ENCODE measurements at regions not wholly inside any gene's neighbourhood (a gene's known extent, or its start where the extent isn't known, plus 50 kb on each side); places are given as distances from the start of the nearest gene placed in this dataset.

DNA sequence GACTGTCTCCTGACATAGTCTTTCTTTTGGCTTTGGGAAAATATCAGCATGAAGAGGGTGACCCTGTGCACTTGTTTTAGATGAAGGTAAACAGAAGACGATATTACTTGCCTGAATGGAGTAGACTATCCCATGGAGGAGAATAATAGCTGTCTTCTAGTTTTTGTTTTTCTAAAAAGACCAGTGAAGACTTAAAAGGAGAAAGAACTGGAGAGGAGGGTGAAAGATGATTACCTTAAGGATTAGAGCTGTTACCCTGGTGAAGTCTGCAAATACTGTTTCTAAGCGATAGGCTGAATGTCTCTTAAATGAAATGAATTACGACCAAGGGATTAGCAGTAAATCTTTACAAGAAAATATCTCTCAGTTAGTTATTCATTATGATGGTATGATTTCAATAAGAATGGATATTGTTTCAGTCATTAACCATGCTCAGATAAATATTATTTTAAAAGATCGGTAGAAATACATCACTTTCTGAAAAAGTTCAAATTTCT, 255.6 kb upstream of the FERD3L start:
- Histone ChIP-seq H3K36me3 (ENCODE audit: control insufficient read depth in 2 of 4, insufficient read depth in 4 of 4, low read length in 3 of 4) (no peaks in the 10 kb centered on the region), H3K9ac (replicated peaks in 1 of 4; ENCODE audit: extremely low read depth in 1 of 4, low read depth in 3 of 4, low read length in 3 of 4) (no peak overlapping the region), H3K9me3 (ENCODE audit: insufficient read depth in 2 of 2, low read depth in 1 of 2, low read length in 1 of 2) (no peaks in the 10 kb centered on the region), H4K20me1 (replicated peaks in 1 of 2; ENCODE audit: control insufficient read depth in 1 of 2, insufficient read depth in 2 of 2, low read length in 2 of 2) (no peaks in the 10 kb centered on the region), H2BK12ac (ENCODE audit: low read depth, low read length) (no peak overlapping the region), H2AFZ (ENCODE audit: low read length) (no peak overlapping the region), H3K4me3 (ENCODE audit: extremely low read depth in 1 of 4, insufficient read depth in 2 of 4, low read depth in 3 of 4, low read length in 4 of 4) (no peak overlapping the region), H2BK120ac (replicated peaks; ENCODE audit: low read depth, low read length) (no peak overlapping the region), H3K27ac (ENCODE audit: low read depth, low read length) (no peak overlapping the region), H3K79me1 (ENCODE audit: low read depth, low read length) (no peaks in the 10 kb centered on the region), H2BK15ac (ENCODE audit: low read length) (no peak overlapping the region), H3K79me2 (ENCODE audit: control insufficient read depth in 1 of 2, insufficient read depth in 2 of 2, low read length in 2 of 2) (no peaks in the 10 kb centered on the region), H2BK5ac (ENCODE audit: low read depth, low read length) (no peak overlapping the region), H3K23me2 (ENCODE audit: low read depth, low read length) (no peaks in the 10 kb centered on the region), H3K56ac (replicated peaks; ENCODE audit: insufficient read length, low read depth, low read length) (no peak overlapping the region), H3K14ac (ENCODE audit: insufficient read length) (no peak overlapping the region), H3K27me3 (replicated peaks in 1 of 4; ENCODE audit: control insufficient read depth in 3 of 4, extremely low read depth in 1 of 4, insufficient read depth in 3 of 4, low read length in 3 of 4) (no peaks in the 10 kb centered on the region), H2BK20ac (ENCODE audit: low read length) (no peak overlapping the region), H3K4me2 (ENCODE audit: insufficient read depth in 1 of 2, low read depth in 2 of 2, low read length in 2 of 2) (no peak overlapping the region), H4K8ac (ENCODE audit: extremely low read depth, insufficient read depth, low read length) (no peak overlapping the region), H3K23ac (ENCODE audit: insufficient read length) (no peak overlapping the region), H3K18ac (ENCODE audit: extremely low read depth, low read length) (no peak overlapping the region), H4K5ac (ENCODE audit: insufficient read length, low read depth, low read length) (no peak overlapping the region), H3K4ac (replicated peaks; ENCODE audit: insufficient read length, low read depth, low read length) (no peak overlapping the region), H4K91ac (replicated peaks; ENCODE audit: insufficient read length, low read length) (no peak overlapping the region), H2AK5ac (ENCODE audit: low read depth, low read length) (no peak overlapping the region), H3K4me1 (replicated peaks in 1 of 4; ENCODE audit: control insufficient read depth in 3 of 4, insufficient read depth in 4 of 4, low read length in 3 of 4) (peaks cover 0 to 9% (median 4%) of the 10 kb centered on the region in 4 experiments; a peak in 4 of 7 replicates)
- WGBS, 2 experiments (ENCODE audit: extremely low coverage in 1 of 2, insufficient coverage in 1 of 2, insufficient read length in 1 of 2, insufficient replicate concordance in 2 of 2, low coverage in 1 of 2, low lambda C conversion rate in 2 of 2, missing lambda C conversion rate in 1 of 2), result 94% methylated on average over 4 of the region's 4 CpGs; no CpG with 5 or more reads in 1 of the 2 experiments
- ChIA-PET CTCF (ENCODE audit: partially characterized antibody) (interaction anchor here (0.7 to 1.8 kb wide), 3 partner anchors 8 to 279 kb away, joined by 3 to 4 read pairs (median 3); no protein-coding TSS in a partner anchor), POLR2A (ENCODE audit: partially characterized antibody) (no interaction called here)
- DNase-seq (ENCODE audit: low read depth in 1 of 2, low spot score in 2 of 2) (no peak), FAIRE-seq (no peak)
- TF ChIP-seq CREB1 (IDR thresholded peaks at IDR 0.05) (no peak), TCF12 (IDR thresholded peaks at IDR 0.05; ENCODE audit: low read depth, low read length) (no peak), NRF1 (IDR thresholded peaks at IDR 0.05; ENCODE audit: low read depth, low read length) (no peak), KDM5A (IDR thresholded peaks at IDR 0.05; ENCODE audit: low read length) (no peak), POLR2AphosphoS5 (IDR thresholded peaks at IDR 0.05; ENCODE audit: low read depth, low read length) (no peak), EZH2 (IDR thresholded peaks at IDR 0.05; ENCODE audit: low read depth, low read length, severe bottlenecking) (no peak), TAF1 (IDR thresholded peaks at IDR 0.05; ENCODE audit: low read depth, low read length) (no peak), SRF (IDR thresholded peaks at IDR 0.05; ENCODE audit: low read depth, low read length) (no peak), SAP30 (IDR thresholded peaks at IDR 0.05; ENCODE audit: insufficient read depth, insufficient replicate concordance, low read length) (no peak), RBBP5 (IDR thresholded peaks at IDR 0.05; ENCODE audit: borderline replicate concordance, low read depth, low read length) (no peak), SIRT6 (IDR thresholded peaks at IDR 0.05; ENCODE audit: low read length) (no peak), NANOG (IDR thresholded peaks at IDR 0.05; ENCODE audit: insufficient read depth, low read depth, low read length, poor library complexity, severe bottlenecking) (no peak)
- TF ChIP-seq, protein P1, sequence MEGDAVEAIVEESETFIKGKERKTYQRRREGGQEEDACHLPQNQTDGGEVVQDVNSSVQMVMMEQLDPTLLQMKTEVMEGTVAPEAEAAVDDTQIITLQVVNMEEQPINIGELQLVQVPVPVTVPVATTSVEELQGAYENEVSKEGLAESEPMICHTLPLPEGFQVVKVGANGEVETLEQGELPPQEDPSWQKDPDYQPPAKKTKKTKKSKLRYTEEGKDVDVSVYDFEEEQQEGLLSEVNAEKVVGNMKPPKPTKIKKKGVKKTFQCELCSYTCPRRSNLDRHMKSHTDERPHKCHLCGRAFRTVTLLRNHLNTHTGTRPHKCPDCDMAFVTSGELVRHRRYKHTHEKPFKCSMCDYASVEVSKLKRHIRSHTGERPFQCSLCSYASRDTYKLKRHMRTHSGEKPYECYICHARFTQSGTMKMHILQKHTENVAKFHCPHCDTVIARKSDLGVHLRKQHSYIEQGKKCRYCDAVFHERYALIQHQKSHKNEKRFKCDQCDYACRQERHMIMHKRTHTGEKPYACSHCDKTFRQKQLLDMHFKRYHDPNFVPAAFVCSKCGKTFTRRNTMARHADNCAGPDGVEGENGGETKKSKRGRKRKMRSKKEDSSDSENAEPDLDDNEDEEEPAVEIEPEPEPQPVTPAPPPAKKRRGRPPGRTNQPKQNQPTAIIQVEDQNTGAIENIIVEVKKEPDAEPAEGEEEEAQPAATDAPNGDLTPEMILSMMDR (IDR thresholded peaks at IDR 0.05; ENCODE audit: control extremely low read depth in 1 of 3, insufficient read depth in 1 of 3, low read depth in 1 of 3, low read length in 3 of 3), result no peak

Data from H1 (cell line).